ENCODE measurements at regions not wholly inside any gene's neighbourhood (a gene's known extent, or its start where the extent isn't known, plus 50 kb on each side); places are given as distances from the start of the nearest gene placed in this dataset.

- TF ChIP-seq STAT6 (CRISPR knock-in tag; conservative IDR thresholded peaks at IDR 0.05; ENCODE audit: low read depth) = no peak
Measured at GRCh38 chr6:85121158-85121557, 328.7 kb upstream of the NT5E start (continued).

- TF ChIP-seq ETV6 (CRISPR knock-in tag; IDR thresholded peaks at IDR 0.05) (no peak), SMAD3 (CRISPR knock-in tag; IDR thresholded peaks at IDR 0.05; ENCODE audit: borderline replicate concordance) (no peak), MYBL2 (CRISPR knock-in tag; IDR thresholded peaks at IDR 0.05) (no peak), USF2 (CRISPR knock-in tag; IDR thresholded peaks at IDR 0.05) (no peak), NR1H2 (CRISPR knock-in tag; IDR thresholded peaks at IDR 0.05) (no peak), ZNF396 (CRISPR knock-in tag; IDR thresholded peaks at IDR 0.05; ENCODE audit: borderline replicate concordance) (no peak), EMX1 (CRISPR knock-in tag; IDR thresholded peaks at IDR 0.05) (no peak), ZNF671 (CRISPR knock-in tag; IDR thresholded peaks at IDR 0.05) (no peak), KAT7 (CRISPR knock-in tag; IDR thresholded peaks at IDR 0.05; ENCODE audit: borderline replicate concordance) (no peak), OVOL2 (CRISPR knock-in tag; IDR thresholded peaks at IDR 0.05; ENCODE audit: borderline replicate concordance) (no peak), NR3C1 (CRISPR knock-in tag; conservative IDR thresholded peaks at IDR 0.05; ENCODE audit: low read depth) (no peak), E2F1 (CRISPR knock-in tag; IDR thresholded peaks at IDR 0.05) (no peak), ESRRA (CRISPR knock-in tag; IDR thresholded peaks at IDR 0.05; ENCODE audit: borderline replicate concordance) (no peak), ZNF232 (CRISPR knock-in tag; IDR thresholded peaks at IDR 0.05) (no peak), ATF3 (CRISPR knock-in tag; conservative IDR thresholded peaks at IDR 0.05) (no peak)
- POLR2A ChIA-PET = no interaction called here
- no peaks in the 10 kb centered on the region for H3K36me3 Mint-ChIP-seq
- no peaks in the 10 kb centered on the region for H3K9me3 Mint-ChIP-seq
- H3K27me3 Mint-ChIP-seq (ENCODE audit: low read depth) = no peaks in the 10 kb centered on the region
- H3K4me1 Mint-ChIP-seq = peaks cover 16% of the 10 kb centered on the region
- CTCF ChIA-PET = interaction anchor here (1.0 to 1.3 kb wide), 4 partner anchors 204 to 696 kb away, joined by 3 to 5 read pairs (median 4); no protein-coding TSS in a partner anchor
- H3K4me3 Mint-ChIP-seq = no peak overlapping the region
- ATAC-seq = no peak
- H3K27ac Mint-ChIP-seq = no peak overlapping the region
- no peak for DNase-seq (ENCODE audit: low spot score)
Measured at GRCh38 chr6:85118652-85119235, 331.1 kb upstream of the NT5E start.

GRCh38 chr6:85118233-85118632 is 331.6 kb upstream of the NT5E start:
- TF ChIP-seq CTCF (IDR thresholded peaks at IDR 0.05) (peak; percentile 54; the same call in 1 of the 2 replicates), NFATC4 (CRISPR knock-in tag; IDR thresholded peaks at IDR 0.05) (no peak), USF2 (CRISPR knock-in tag; IDR thresholded peaks at IDR 0.05) (no peak), ZBTB21 (CRISPR knock-in tag; IDR thresholded peaks at IDR 0.05; ENCODE audit: borderline replicate concordance) (no peak)
- H3K36me3 Mint-ChIP-seq = no peaks in the 10 kb centered on the region
- H3K27me3 Mint-ChIP-seq (ENCODE audit: low read depth) = no peaks in the 10 kb centered on the region
- H3K4me3 Mint-ChIP-seq = no peak overlapping the region
- CTCF ChIA-PET = interaction anchor here (0.6 to 1.3 kb wide), 7 partner anchors 9 to 696 kb away, joined by 3 to 5 read pairs (median 4); no protein-coding TSS in a partner anchor
- DNase-seq (ENCODE audit: low spot score) = peak; percentile 42
- ATAC-seq = peak; percentile 67
- H3K4me1 Mint-ChIP-seq = peaks cover 20% of the 10 kb centered on the region
- no peaks in the 10 kb centered on the region for H3K9me3 Mint-ChIP-seq
- peak overlapping the region; percentile 40; the same call in 1 of the 2 replicates for H3K27ac Mint-ChIP-seq
- POLR2A ChIA-PET = no interaction called here

All from WTC11 (cell line).